Tibial artery (tissue), 4 donors: ENCODE measurements at regions not wholly inside any gene's neighbourhood (a gene's known extent, or its start where the extent isn't known, plus 50 kb on each side); places are given as distances from the start of the nearest gene placed in this dataset.

ENCODE experiments used
- DNase-seq, 2 donors: peaks; one replicate each; pipeline ENCODE4 v3.0.0-alpha.2; 2019
- H3K27ac ChIP-seq, 2 donors: fragments of 200-600 bp; sonication (generic) in 1 of 2; 1 replicate in 1 of 2; 2 replicates in 1 of 2; pipeline ENCODE4 v1.5.1; 2018 to 2019; ENCODE audit warnings: mild to moderate bottlenecking in 1 of 2
- H3K27me3 ChIP-seq, 2 donors: fragments of 200-600 bp; sonication (generic) in 1 of 2; one replicate each; pipeline versions ENCODE4 v1.5.1 to v1.6.0; 2016 to 2019
- H3K36me3 ChIP-seq, 3 donors: fragments of 200-600 bp; sonication (generic) in 2 of 3; one replicate each; pipeline ENCODE4 v1.5.1; 2016 to 2019; ENCODE audit warnings: mild to moderate bottlenecking in 2 of 3
- H3K4me1 ChIP-seq, 4 donors: fragments of 200-600 bp; sonication (generic) in 2 of 4; 1 replicate in 3 of 4; 2 replicates in 1 of 4; pipeline ENCODE4 v1.5.1; 2016 to 2019
- H3K4me3 ChIP-seq, 2 donors: fragments of 200-600 bp; sonication (generic) in 1 of 2; 1 replicate in 1 of 2; 2 replicates in 1 of 2; pipeline ENCODE4 v1.5.1; 2018 to 2019; ENCODE audit warnings: mild to moderate bottlenecking in 2 of 2
- H3K9me3 ChIP-seq, 3 donors: fragments of 200-600 bp; sonication (generic) in 1 of 3; one replicate each; pipeline ENCODE4 v1.5.1; 2016 to 2019
- intact Hi-C: fragments of 100-400 bp; cut with DNase I; formaldehyde crosslinking; loops from one replicate; pipeline ENCODE4 v1.15.0; 2023; ENCODE audit warnings: low total_unique reads
- TF ChIP-seq, protein P1 (sequence below), 2 experiments: fragments of 200-600 bp in 1 of 2; fragments of 450-650 bp in 1 of 2; IDR thresholded peaks; one replicate each; pipeline ENCODE4 v1.5.1; 2017 to 2019; ENCODE audit warnings: antibody characterized with exemption in 2 of 2, mild to moderate bottlenecking in 1 of 2, moderate library complexity in 1 of 2

DNA sequence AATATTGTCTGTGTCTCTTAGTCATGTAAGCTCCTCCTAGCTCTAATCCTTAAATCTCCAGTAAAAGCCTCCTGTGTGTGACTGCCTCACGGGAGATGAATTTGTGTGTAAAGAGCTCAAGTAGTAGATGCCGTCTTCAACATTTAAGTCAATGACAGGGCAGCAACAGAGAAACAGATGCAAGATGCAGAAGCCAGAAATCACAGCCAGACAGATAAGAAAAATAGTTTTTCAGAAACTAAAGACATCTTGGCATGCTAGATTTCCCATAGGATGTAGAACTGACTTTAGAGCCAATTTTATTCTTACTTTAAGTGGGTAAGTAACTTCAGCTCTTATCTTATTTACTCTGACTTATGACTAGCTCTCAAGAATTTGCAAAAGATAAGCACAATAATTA, 652.8 kb downstream of the KCNA4 start:
- Histone ChIP-seq H3K36me3 (no peaks in the 10 kb centered on the region), H3K27me3 (no peaks in the 10 kb centered on the region), H3K27ac (no peak overlapping the region), H3K4me3 (no peak overlapping the region), H3K4me1 (no peaks in the 10 kb centered on the region), H3K9me3 (no peaks in the 10 kb centered on the region)
- TF ChIP-seq, protein P1, sequence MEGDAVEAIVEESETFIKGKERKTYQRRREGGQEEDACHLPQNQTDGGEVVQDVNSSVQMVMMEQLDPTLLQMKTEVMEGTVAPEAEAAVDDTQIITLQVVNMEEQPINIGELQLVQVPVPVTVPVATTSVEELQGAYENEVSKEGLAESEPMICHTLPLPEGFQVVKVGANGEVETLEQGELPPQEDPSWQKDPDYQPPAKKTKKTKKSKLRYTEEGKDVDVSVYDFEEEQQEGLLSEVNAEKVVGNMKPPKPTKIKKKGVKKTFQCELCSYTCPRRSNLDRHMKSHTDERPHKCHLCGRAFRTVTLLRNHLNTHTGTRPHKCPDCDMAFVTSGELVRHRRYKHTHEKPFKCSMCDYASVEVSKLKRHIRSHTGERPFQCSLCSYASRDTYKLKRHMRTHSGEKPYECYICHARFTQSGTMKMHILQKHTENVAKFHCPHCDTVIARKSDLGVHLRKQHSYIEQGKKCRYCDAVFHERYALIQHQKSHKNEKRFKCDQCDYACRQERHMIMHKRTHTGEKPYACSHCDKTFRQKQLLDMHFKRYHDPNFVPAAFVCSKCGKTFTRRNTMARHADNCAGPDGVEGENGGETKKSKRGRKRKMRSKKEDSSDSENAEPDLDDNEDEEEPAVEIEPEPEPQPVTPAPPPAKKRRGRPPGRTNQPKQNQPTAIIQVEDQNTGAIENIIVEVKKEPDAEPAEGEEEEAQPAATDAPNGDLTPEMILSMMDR (IDR thresholded peaks at IDR 0.05): no peak
- intact Hi-C loops: no loop called here
- no peak for DNase-seq

DNA sequence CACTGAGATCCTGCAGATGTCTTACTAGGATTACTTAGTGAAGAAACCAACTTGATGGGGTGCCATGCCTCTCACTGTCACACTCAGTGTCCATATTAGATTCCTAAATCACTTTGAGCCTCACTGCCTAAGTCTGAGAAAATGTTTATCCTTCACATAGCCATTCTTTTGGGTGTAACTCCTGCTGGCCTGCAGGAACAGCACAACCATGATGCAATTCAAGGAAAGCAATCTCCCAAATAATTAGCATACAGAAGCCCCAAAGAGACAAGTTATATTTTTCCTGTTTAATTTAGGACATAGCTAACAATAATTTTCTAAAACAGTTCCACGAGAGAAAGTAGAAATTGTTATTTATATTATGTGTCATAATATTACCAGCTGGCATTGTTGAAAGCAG, 655.5 kb downstream of the KCNA4 start:
- Histone ChIP-seq H3K36me3 (no peaks in the 10 kb centered on the region), H3K27ac (no peak overlapping the region), H3K27me3 (no peaks in the 10 kb centered on the region), H3K4me1 (no peaks in the 10 kb centered on the region), H3K9me3 (no peaks in the 10 kb centered on the region), H3K4me3 (no peak overlapping the region)
- no peak for DNase-seq
- intact Hi-C loops: no loop called here
- TF ChIP-seq, protein P1 (IDR thresholded peaks at IDR 0.05): no peak

DNA sequence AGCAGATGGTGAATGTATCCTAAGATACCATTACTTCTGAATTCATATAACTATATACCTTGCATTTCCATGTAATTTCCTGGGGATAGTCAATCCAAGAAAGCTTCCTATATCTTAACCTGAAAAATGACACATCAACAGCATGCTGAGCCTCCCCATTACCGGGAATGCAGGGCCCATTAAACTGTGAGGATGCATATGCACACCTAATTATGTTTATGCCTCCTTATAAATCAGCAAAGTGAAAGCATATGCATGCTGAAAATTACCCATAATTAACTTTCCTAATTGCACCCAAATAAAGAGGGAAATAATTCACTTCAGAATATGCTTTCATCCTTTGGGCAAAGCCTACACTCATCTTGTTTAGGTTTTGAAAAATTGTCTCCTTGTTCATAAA, 663.0 kb downstream of the KCNA4 start:
- DNase-seq: no peak
- Histone ChIP-seq H3K4me3 (no peak overlapping the region), H3K27ac (no peak overlapping the region), H3K36me3 (no peaks in the 10 kb centered on the region), H3K4me1 (no peaks in the 10 kb centered on the region), H3K9me3 (no peaks in the 10 kb centered on the region), H3K27me3 (no peaks in the 10 kb centered on the region)
- intact Hi-C loops: no loop called here
- TF ChIP-seq, protein P1 (IDR thresholded peaks at IDR 0.05): no peak

DNA sequence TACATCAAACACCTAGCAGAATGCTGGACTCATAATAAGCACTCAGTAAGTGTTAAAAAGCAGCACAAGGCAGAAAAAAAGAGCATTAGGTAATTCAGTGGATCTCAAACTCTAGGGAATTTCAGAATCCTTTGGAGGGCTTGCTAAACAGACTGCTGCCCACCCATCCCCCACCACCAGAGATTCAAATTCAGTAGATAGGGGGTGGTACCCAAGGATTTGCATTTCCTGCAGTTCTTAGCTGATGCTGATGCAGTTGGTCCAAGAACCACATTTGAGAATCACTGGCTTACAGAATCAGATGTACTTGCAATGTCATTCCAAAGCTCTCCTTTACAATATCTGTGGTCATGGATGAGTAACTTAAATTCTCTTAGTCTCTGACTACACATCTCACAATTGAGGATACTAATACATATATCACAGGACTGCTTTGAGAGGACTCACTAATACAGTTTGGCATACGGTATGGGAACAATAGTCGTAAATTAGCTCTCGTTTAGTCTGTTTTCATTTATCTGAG, 664.5 kb downstream of the KCNA4 start:
- TF ChIP-seq, protein P1 (IDR thresholded peaks at IDR 0.05): no peak
- no peak for DNase-seq
- intact Hi-C loops: no loop called here

DNA sequence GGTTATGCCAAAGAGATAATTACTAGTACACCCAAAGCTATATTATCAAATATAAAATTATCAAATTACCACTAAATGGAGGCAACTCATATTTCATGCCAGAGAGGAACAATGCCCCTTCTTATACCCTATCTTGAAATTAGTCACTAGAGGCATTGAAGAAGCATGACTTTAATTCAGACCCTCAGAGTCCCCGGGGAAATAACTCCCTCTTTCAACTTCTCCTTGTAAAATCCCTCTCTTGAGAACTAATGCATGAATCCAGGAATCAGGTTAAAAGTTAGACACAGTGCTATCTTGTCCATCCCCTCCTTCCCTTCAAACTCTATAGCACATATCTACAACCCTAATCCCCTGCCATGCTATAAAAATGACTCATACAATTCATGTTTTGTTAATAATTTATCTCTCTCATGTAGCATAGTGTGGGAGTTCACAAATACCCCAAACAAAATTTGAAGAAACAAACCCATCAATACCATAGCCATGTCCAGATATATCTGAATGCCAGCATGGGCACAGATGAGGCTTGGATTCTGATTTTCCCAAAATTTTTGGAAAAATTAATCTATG, 665.4 kb downstream of the KCNA4 start:
- Histone ChIP-seq H3K9me3 (no peaks in the 10 kb centered on the region), H3K4me3 (no peak overlapping the region), H3K27me3 (no peaks in the 10 kb centered on the region), H3K36me3 (no peaks in the 10 kb centered on the region), H3K4me1 (no peaks in the 10 kb centered on the region), H3K27ac (no peak overlapping the region)
- no peak for DNase-seq
- TF ChIP-seq, protein P1 (IDR thresholded peaks at IDR 0.05): no peak
- intact Hi-C loops: no loop called here

More for the DNA sequence above, 664.5 kb downstream of the KCNA4 start:
- Histone ChIP-seq H3K27me3 (no peaks in the 10 kb centered on the region), H3K4me1 (no peaks in the 10 kb centered on the region), H3K9me3 (no peaks in the 10 kb centered on the region), H3K27ac (no peak overlapping the region), H3K4me3 (no peak overlapping the region), H3K36me3 (no peaks in the 10 kb centered on the region)
